HepG2 (cell line): ENCODE measurements at regions not wholly inside any gene's neighbourhood (a gene's known extent, or its start where the extent isn't known, plus 50 kb on each side); places are given as distances from the start of the nearest gene placed in this dataset.

ENCODE experiments used
- ATAC-seq: fragments of 200-7000 bp; cut with Tn5 transposase; 3 replicates; pipeline ENCODE4 v1.9.1; 2020; ENCODE audit warnings: mild to moderate bottlenecking, moderate library complexity
- BruUV-seq: library from RNA; stranded (reverse); fragments of 400-500 nt; replicated peaks from 2 replicates; lab custom pipeline; 2021; lab: Mats Ljungman, UMichigan
- CTCF ChIA-PET: fragments of 300-600 bp; formaldehyde crosslinking; extraction: SDS; loops from one replicate; lab custom pipeline; 2021; ENCODE audit warnings: low total read pairs, inconsistent platforms, low intra/inter-chr PET ratio; lab: Yijun Ruan, JAX
- POLR2A ChIA-PET: fragments of 350-600 bp; sonication (Branson Sonifier 250); formaldehyde crosslinking; loops from one replicate; lab custom pipeline; 2020; ENCODE audit warnings: antibody characterized with exemption, inconsistent platforms; lab: Yijun Ruan, JAX
- DNase-seq: peaks from one replicate; pipeline ENCODE4 v3.0.0-alpha.2; 2015; ENCODE audit warnings: low spot score
- FAIRE-seq: peaks from 3 replicates; lab custom pipeline; 2011; peaks lifted over from hg19 to GRCh38; lab: Jason Lieb, UNC
- H2AFZ ChIP-seq: one replicate; pipeline ENCODE4 v1.6.1; 2011; ENCODE audit warnings: low read length, inconsistent platforms
- H3K27ac ChIP-seq: fragments of 300-600 bp; 3 replicates; pipeline ENCODE4 v1.8.0; 2011; ENCODE audit warnings: mixed run types, mild to moderate bottlenecking, mixed read lengths, low read length, inconsistent platforms; ENCODE audit not compliant: insufficient read depth; ENCODE audit errors: extremely low read length
- H3K27me3 ChIP-seq, 2 experiments: fragments of 200-600 bp in 1 of 2; 2 replicates in 1 of 2; 3 replicates in 1 of 2; pipeline versions ENCODE4 v1.6.0 to v1.8.0; 2011; ENCODE audit warnings: low read length in 2 of 2, mild to moderate bottlenecking in 2 of 2, moderate library complexity in 2 of 2, inconsistent platforms in 1 of 2; ENCODE audit not compliant: insufficient read depth in 2 of 2, control insufficient read depth in 1 of 2
- H3K36me3 ChIP-seq, 2 experiments: fragments of 200-600 bp in 1 of 2; replicated peaks in 1 of 2; 2 replicates in 1 of 2; 3 replicates in 1 of 2; pipeline versions ENCODE4 v1.5.1 to v1.8.0; 2011; ENCODE audit warnings: low read length in 2 of 2, inconsistent platforms in 1 of 2; ENCODE audit not compliant: insufficient read depth in 2 of 2, control insufficient read depth in 1 of 2
- H3K4me1 ChIP-seq: 2 replicates; pipeline ENCODE4 v1.5.1; 2012; ENCODE audit warnings: low read length, inconsistent platforms; ENCODE audit not compliant: insufficient read depth
- H3K4me2 ChIP-seq: 2 replicates; pipeline ENCODE4 v1.6.0; 2011; ENCODE audit warnings: low read depth, low read length, inconsistent platforms
- H3K4me3 ChIP-seq, 3 experiments: fragments of 200-600 bp in 1 of 3; sonication (generic), shearing (Covaris generic) in 1 of 3; replicated peaks in 1 of 3; 2 replicates each; pipeline ENCODE4 v1.5.1; 2011 to 2016; ENCODE audit warnings: low read length in 3 of 3, inconsistent platforms in 2 of 3, low read depth in 2 of 3, mild to moderate bottlenecking in 2 of 3, control low read depth in 1 of 3, mixed read lengths in 1 of 3; ENCODE audit not compliant: insufficient read depth in 1 of 3
- H3K79me2 ChIP-seq: one replicate; pipeline ENCODE4 v1.6.1; 2011; ENCODE audit warnings: low read length, inconsistent platforms; ENCODE audit not compliant: insufficient read depth
- H3K9ac ChIP-seq: 2 replicates; pipeline ENCODE4 v1.6.0; 2011; ENCODE audit warnings: mild to moderate bottlenecking, low read depth, low read length, inconsistent platforms; ENCODE audit not compliant: insufficient read depth
- H3K9me3 ChIP-seq: 2 replicates; pipeline ENCODE4 v1.5.1; 2012; ENCODE audit warnings: mild to moderate bottlenecking, low read length
- H4K20me1 ChIP-seq: 2 replicates; pipeline ENCODE4 v1.6.0; 2011; ENCODE audit warnings: inconsistent platforms, mild to moderate bottlenecking, low read length, moderate library complexity; ENCODE audit not compliant: insufficient read depth
- HMG20B ChIP-seq: conservative IDR thresholded peaks from 2 replicates; pipeline ENCODE4 v1.6.1; 2016; ENCODE audit warnings: missing genetic modification reagents, missing compliant biosample characterization
- HOXA3 ChIP-seq: sonication (generic); formaldehyde crosslinking; IDR thresholded peaks from 2 replicates; pipeline ENCODE4 v1.5.0; 2020; ENCODE audit warnings: missing genetic modification reagents
- NFAT5 ChIP-seq: sonication (generic); formaldehyde crosslinking; IDR thresholded peaks from 2 replicates; pipeline ENCODE4 v1.4.0; 2020; ENCODE audit warnings: missing genetic modification reagents
- SPEN ChIP-seq: sonication (generic); formaldehyde crosslinking; IDR thresholded peaks from 2 replicates; pipeline ENCODE4 v1.5.1; 2020; ENCODE audit warnings: low read depth, mild to moderate bottlenecking, missing genetic modification reagents
- THAP9 ChIP-seq: sonication (generic); formaldehyde crosslinking; IDR thresholded peaks from 2 replicates; pipeline ENCODE4; 2020; ENCODE audit warnings: missing genetic modification reagents, mild to moderate bottlenecking, borderline replicate concordance
- ZFP90 ChIP-seq: sonication (generic); formaldehyde crosslinking; IDR thresholded peaks from 2 replicates; pipeline ENCODE4 v1.8.0; 2022; ENCODE audit warnings: missing genetic modification reagents, mild to moderate bottlenecking, inconsistent platforms, borderline replicate concordance
- ZNF280D ChIP-seq: sonication (generic); formaldehyde crosslinking; IDR thresholded peaks from 2 replicates; pipeline ENCODE4 v1.5.1; 2020; ENCODE audit warnings: mild to moderate bottlenecking, missing genetic modification reagents
- ZNF766 ChIP-seq: sonication (generic); formaldehyde crosslinking; IDR thresholded peaks from 2 replicates; pipeline ENCODE4 v1.5.0; 2020; ENCODE audit warnings: missing genetic modification reagents, borderline replicate concordance
- ZNF816 ChIP-seq: sonication (generic); formaldehyde crosslinking; IDR thresholded peaks from 2 replicates; pipeline ENCODE4 v1.8.0; 2022; ENCODE audit warnings: missing genetic modification reagents, mild to moderate bottlenecking, borderline replicate concordance
- WGBS: methylation state at CpG from one replicate; pipeline ENCODE4 v1.1.6; 2017; ENCODE audit warnings: low lambda C conversion rate; 5-methylcytosine and 5-hydroxymethylcytosine counted together
- in situ Hi-C: cut with HindIII; loops from 2 replicates; pipeline ENCODE4 v1.10.0; 2017; ENCODE audit warnings: low pct_unique_long_range_greater_than_20kb; ENCODE audit not compliant: extremely low pct_ligation_motif_present
- intact Hi-C: fragments of 100-400 bp; cut with micrococcal nuclease; formaldehyde crosslinking; loops from one replicate; pipeline ENCODE4 v1.10.0; 2022; ENCODE audit not compliant: unreplicated experiment

GRCh38 chr2:8409461-8410260 is 272.2 kb upstream of the ID2 start (continued):
- no peak for TF ChIP-seq ZNF280D (CRISPR knock-in tag)
- no peak for TF ChIP-seq ZNF816 (CRISPR knock-in tag)
- TF ChIP-seq SPEN (CRISPR knock-in tag) = no peak

GRCh38 chr2:8412082-8412481 is 269.8 kb upstream of the ID2 start:
- H3K27ac ChIP-seq = peak overlapping the region; percentile 80
- peaks cover 68% of the 10 kb centered on the region for H3K4me1 ChIP-seq
- no peaks in the 10 kb centered on the region for H3K36me3 ChIP-seq
- ChIA-PET POLR2A (interaction anchor here (0.6 kb wide), 1 partner anchor 272 kb away, joined by 3 read pairs; no protein-coding TSS in a partner anchor), CTCF (no interaction called here)
- H3K4me2 ChIP-seq = peak overlapping the region; percentile 26
- ATAC-seq = peak; percentile 41
- no peaks in the 10 kb centered on the region for H4K20me1 ChIP-seq
- in situ Hi-C loops = no loop called here
- no peak overlapping the region for H2AFZ ChIP-seq
- no peaks in the 10 kb centered on the region for H3K79me2 ChIP-seq
- peak; percentile 94 for FAIRE-seq
- peak; percentile 91 for DNase-seq
- BruUV-seq = no TSS peak
- WGBS = 13% methylated on average over 9 of the region's 9 CpGs
- no peaks in the 10 kb centered on the region for H3K9me3 ChIP-seq
- no peaks in the 10 kb centered on the region; a peak in 1 of 5 replicates for H3K27me3 ChIP-seq
- intact Hi-C loops = loop anchor here (1.0 to 10.0 kb wide), 5 partner anchors 90 to 309 kb away; partner anchors contain the start of gene ID2
- no peak overlapping the region for H3K4me3 ChIP-seq
- H3K9ac ChIP-seq = no peak overlapping the region
- TF ChIP-seq ZFP90 (CRISPR knock-in tag) (no peak), NFAT5 (CRISPR knock-in tag) (no peak), THAP9 (CRISPR knock-in tag) (no peak), HOXA3 (CRISPR knock-in tag) (peak; percentile 58), ZNF766 (CRISPR knock-in tag) (no peak), HMG20B (CRISPR knock-in tag) (no peak)
